SK-N-SH (cell line): ENCODE measurements at regions not wholly inside any gene's neighbourhood (a gene's known extent, or its start where the extent isn't known, plus 50 kb on each side); places are given as distances from the start of the nearest gene placed in this dataset.

Experiments
- CTCF ChIA-PET: fragments of 300-600, 350-600 bp; formaldehyde crosslinking; extraction: SDS; loops from one replicate; lab custom pipeline; 2021; lab: Yijun Ruan, JAX
- POLR2A ChIA-PET: fragments of 350-600 bp; sonication (Branson Sonifier 250); formaldehyde crosslinking; extraction: SDS; loops from one replicate; lab custom pipeline; 2020; ENCODE audit warnings: antibody characterized with exemption, inconsistent platforms; lab: Yijun Ruan, JAX
- DNase-seq: peaks from one replicate; pipeline ENCODE4 v3.0.0; 2012
- H2AFZ ChIP-seq: fragments of 200-600 bp; sonication (generic); 2 replicates; pipeline ENCODE4 v1.8.1; 2016; ENCODE audit warnings: antibody characterized with exemption, mild to moderate bottlenecking, low read depth
- H3F3A ChIP-seq: fragments of 200-600 bp; sonication (generic); replicated peaks from 2 replicates; pipeline ENCODE3; 2016; ENCODE audit warnings: antibody characterized with exemption, mild to moderate bottlenecking; ENCODE audit not compliant: insufficient read depth
- H3K27ac ChIP-seq, 2 experiments: fragments of 200-500 bp in 1 of 2; fragments of 200-600 bp in 1 of 2; sonication (Bioruptor generic) in 1 of 2; sonication (generic), shearing (Covaris generic) in 1 of 2; 2 replicates each; pipeline versions ENCODE4 v1.5.1 to v1.6.1; 2014 to 2016; ENCODE audit warnings: low read depth in 2 of 2, inconsistent platforms in 1 of 2, low read length in 1 of 2, mild to moderate bottlenecking in 1 of 2, mixed read lengths in 1 of 2
- H3K27me3 ChIP-seq: fragments of 200-600 bp; sonication (generic), shearing (Covaris generic); 2 replicates; pipeline ENCODE4 v1.6.1; 2016; ENCODE audit warnings: mixed run types; ENCODE audit not compliant: insufficient read depth
- H3K36me3 ChIP-seq, 2 experiments: fragments of 200-500 bp in 1 of 2; fragments of 200-600 bp in 1 of 2; sonication (Bioruptor generic) in 1 of 2; sonication (generic) in 1 of 2; replicated peaks in 1 of 2; 2 replicates each; pipeline versions ENCODE3 to v1.5.1; 2014 to 2016; ENCODE audit warnings: low read length in 1 of 2, mild to moderate bottlenecking in 1 of 2; ENCODE audit not compliant: insufficient read depth in 2 of 2, control insufficient read depth in 1 of 2
- H3K4me1 ChIP-seq, 2 experiments: fragments of 200-500 bp in 1 of 2; fragments of 200-600 bp in 1 of 2; sonication (Bioruptor generic) in 1 of 2; sonication (generic), shearing (Covaris generic) in 1 of 2; 2 replicates each; pipeline versions ENCODE4 v1.5.1 to v1.6.1; 2014 to 2016; ENCODE audit warnings: low read depth in 1 of 2, low read length in 1 of 2, mixed run types in 1 of 2; ENCODE audit not compliant: insufficient read depth in 2 of 2, control insufficient read depth in 1 of 2
- H3K4me2 ChIP-seq: fragments of 200-600 bp; sonication (generic), shearing (Covaris generic); 2 replicates; pipeline ENCODE4 v1.6.1; 2017; ENCODE audit warnings: mixed run types
- H3K4me3 ChIP-seq, 2 experiments: fragments of 200-500 bp in 1 of 2; fragments of 200-600 bp in 1 of 2; sonication (Bioruptor generic) in 1 of 2; sonication (generic), shearing (Covaris generic) in 1 of 2; 2 replicates each; pipeline versions ENCODE4 v1.5.1 to v1.8.1; 2014 to 2016; ENCODE audit warnings: low read depth in 2 of 2, inconsistent platforms in 1 of 2, low read length in 1 of 2, mild to moderate bottlenecking in 1 of 2, mixed read lengths in 1 of 2, moderate library complexity in 1 of 2
- H3K79me2 ChIP-seq: fragments of 200-600 bp; sonication (generic); 2 replicates; pipeline ENCODE4 v1.8.1; 2017; ENCODE audit warnings: mild to moderate bottlenecking; ENCODE audit not compliant: insufficient read depth
- H3K9ac ChIP-seq: fragments of 200-600 bp; sonication (generic); 2 replicates; pipeline ENCODE4 v1.6.1; 2017; ENCODE audit warnings: mixed run types
- H3K9me2 ChIP-seq: fragments of 200-600 bp; sonication (generic); 2 replicates; pipeline ENCODE4 v1.6.1; 2017; ENCODE audit warnings: mixed run types
- H3K9me3 ChIP-seq: fragments of 200-600 bp; sonication (generic); 2 replicates; pipeline ENCODE4 v1.6.1; 2017; ENCODE audit warnings: mixed run types, mild to moderate bottlenecking, moderate library complexity
- H4K20me1 ChIP-seq: fragments of 200-600 bp; sonication (generic); 2 replicates; pipeline ENCODE4 v1.6.1; 2017; ENCODE audit warnings: mild to moderate bottlenecking, mixed run types; ENCODE audit not compliant: insufficient read depth
- FOSL2 ChIP-seq: IDR thresholded peaks from 2 replicates; pipeline ENCODE4 v1.4.0; 2012; ENCODE audit warnings: low read depth, mild to moderate bottlenecking, moderate library complexity, borderline replicate concordance
- GABPA ChIP-seq: IDR thresholded peaks from 2 replicates; pipeline ENCODE4 v1.4.0; 2012; ENCODE audit warnings: low read depth, mild to moderate bottlenecking
- GATA2 ChIP-seq: sonication (generic); formaldehyde crosslinking; IDR thresholded peaks from 2 replicates; pipeline ENCODE4 v1.5.0; 2020; ENCODE audit warnings: mild to moderate bottlenecking, missing genetic modification reagents
- MAX ChIP-seq: IDR thresholded peaks from 2 replicates; pipeline ENCODE4 v1.4.0; 2012; ENCODE audit warnings: low read depth
- NRF1 ChIP-seq: IDR thresholded peaks from 2 replicates; pipeline ENCODE4 v1.6.1; 2012; ENCODE audit warnings: low read depth, mild to moderate bottlenecking, low read length
- RAD21 ChIP-seq: IDR thresholded peaks from 2 replicates; pipeline ENCODE4 v1.6.1; 2012; ENCODE audit warnings: mild to moderate bottlenecking, low read length
- RFX5 ChIP-seq: IDR thresholded peaks from 2 replicates; pipeline ENCODE4 v1.6.1; 2012; ENCODE audit warnings: mild to moderate bottlenecking, improper control_type of control experiment, low read length
- SIN3A ChIP-seq: IDR thresholded peaks from 2 replicates; pipeline ENCODE4 v1.6.1; 2012; ENCODE audit warnings: low read depth, mild to moderate bottlenecking, low read length, moderate library complexity, borderline replicate concordance
- SMC3 ChIP-seq: IDR thresholded peaks from 2 replicates; pipeline ENCODE4 v1.6.1; 2012; ENCODE audit warnings: low read depth, low read length, improper control_type of control experiment
- YY1 ChIP-seq: IDR thresholded peaks from 2 replicates; pipeline ENCODE4 v1.4.0; 2012; ENCODE audit warnings: low read depth, mild to moderate bottlenecking
- WGBS: methylation state at CpG from one replicate; pipeline ENCODE4 v1.1.6; 2017; ENCODE audit warnings: low lambda C conversion rate; 5-methylcytosine and 5-hydroxymethylcytosine counted together
- TF ChIP-seq, protein P1 (sequence below): fragments of 200-600 bp; sonication (generic); IDR thresholded peaks from 2 replicates; pipeline ENCODE4 v1.6.1; 2017; ENCODE audit warnings: antibody characterized with exemption, mild to moderate bottlenecking, moderate library complexity
- TF ChIP-seq, protein P2 (sequence below): fragments of 150-350 bp; IDR thresholded peaks from 2 replicates; pipeline ENCODE4 v1.6.1; 2017; ENCODE audit warnings: antibody characterized with exemption, low read length, low read depth, borderline replicate concordance
- TF ChIP-seq, protein P3 (sequence below): IDR thresholded peaks from 2 replicates; pipeline ENCODE4 v1.6.1; 2012; ENCODE audit warnings: mild to moderate bottlenecking, low read depth, low read length, moderate library complexity

- no peaks in the 10 kb centered on the region for H3K9me3 ChIP-seq
- no peaks in the 10 kb centered on the region for H4K20me1 ChIP-seq
- no peaks in the 10 kb centered on the region for H3K9me2 ChIP-seq
- no peaks in the 10 kb centered on the region for H3F3A ChIP-seq
- H3K27me3 ChIP-seq, result no peaks in the 10 kb centered on the region
- H3K27ac ChIP-seq, result no peak overlapping the region
- H3K36me3 ChIP-seq, result no peaks in the 10 kb centered on the region
- H3K9ac ChIP-seq, result no peak overlapping the region
- no peak overlapping the region; the same call in 1 of the 2 replicates for H2AFZ ChIP-seq
- TF ChIP-seq, protein P1, sequence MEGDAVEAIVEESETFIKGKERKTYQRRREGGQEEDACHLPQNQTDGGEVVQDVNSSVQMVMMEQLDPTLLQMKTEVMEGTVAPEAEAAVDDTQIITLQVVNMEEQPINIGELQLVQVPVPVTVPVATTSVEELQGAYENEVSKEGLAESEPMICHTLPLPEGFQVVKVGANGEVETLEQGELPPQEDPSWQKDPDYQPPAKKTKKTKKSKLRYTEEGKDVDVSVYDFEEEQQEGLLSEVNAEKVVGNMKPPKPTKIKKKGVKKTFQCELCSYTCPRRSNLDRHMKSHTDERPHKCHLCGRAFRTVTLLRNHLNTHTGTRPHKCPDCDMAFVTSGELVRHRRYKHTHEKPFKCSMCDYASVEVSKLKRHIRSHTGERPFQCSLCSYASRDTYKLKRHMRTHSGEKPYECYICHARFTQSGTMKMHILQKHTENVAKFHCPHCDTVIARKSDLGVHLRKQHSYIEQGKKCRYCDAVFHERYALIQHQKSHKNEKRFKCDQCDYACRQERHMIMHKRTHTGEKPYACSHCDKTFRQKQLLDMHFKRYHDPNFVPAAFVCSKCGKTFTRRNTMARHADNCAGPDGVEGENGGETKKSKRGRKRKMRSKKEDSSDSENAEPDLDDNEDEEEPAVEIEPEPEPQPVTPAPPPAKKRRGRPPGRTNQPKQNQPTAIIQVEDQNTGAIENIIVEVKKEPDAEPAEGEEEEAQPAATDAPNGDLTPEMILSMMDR, result peak; percentile 97
- TF ChIP-seq, protein P2, sequence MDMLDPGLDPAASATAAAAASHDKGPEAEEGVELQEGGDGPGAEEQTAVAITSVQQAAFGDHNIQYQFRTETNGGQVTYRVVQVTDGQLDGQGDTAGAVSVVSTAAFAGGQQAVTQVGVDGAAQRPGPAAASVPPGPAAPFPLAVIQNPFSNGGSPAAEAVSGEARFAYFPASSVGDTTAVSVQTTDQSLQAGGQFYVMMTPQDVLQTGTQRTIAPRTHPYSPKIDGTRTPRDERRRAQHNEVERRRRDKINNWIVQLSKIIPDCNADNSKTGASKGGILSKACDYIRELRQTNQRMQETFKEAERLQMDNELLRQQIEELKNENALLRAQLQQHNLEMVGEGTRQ, result no peak
- TF ChIP-seq RFX5 (no peak), NRF1 (no peak), YY1 (no peak), RAD21 (peak; percentile 88), GABPA (no peak), FOSL2 (no peak), SIN3A (no peak), SMC3 (peak; percentile 80), GATA2 (CRISPR knock-in tag) (no peak), MAX (peak; percentile 67)
- TF ChIP-seq, protein P3, sequence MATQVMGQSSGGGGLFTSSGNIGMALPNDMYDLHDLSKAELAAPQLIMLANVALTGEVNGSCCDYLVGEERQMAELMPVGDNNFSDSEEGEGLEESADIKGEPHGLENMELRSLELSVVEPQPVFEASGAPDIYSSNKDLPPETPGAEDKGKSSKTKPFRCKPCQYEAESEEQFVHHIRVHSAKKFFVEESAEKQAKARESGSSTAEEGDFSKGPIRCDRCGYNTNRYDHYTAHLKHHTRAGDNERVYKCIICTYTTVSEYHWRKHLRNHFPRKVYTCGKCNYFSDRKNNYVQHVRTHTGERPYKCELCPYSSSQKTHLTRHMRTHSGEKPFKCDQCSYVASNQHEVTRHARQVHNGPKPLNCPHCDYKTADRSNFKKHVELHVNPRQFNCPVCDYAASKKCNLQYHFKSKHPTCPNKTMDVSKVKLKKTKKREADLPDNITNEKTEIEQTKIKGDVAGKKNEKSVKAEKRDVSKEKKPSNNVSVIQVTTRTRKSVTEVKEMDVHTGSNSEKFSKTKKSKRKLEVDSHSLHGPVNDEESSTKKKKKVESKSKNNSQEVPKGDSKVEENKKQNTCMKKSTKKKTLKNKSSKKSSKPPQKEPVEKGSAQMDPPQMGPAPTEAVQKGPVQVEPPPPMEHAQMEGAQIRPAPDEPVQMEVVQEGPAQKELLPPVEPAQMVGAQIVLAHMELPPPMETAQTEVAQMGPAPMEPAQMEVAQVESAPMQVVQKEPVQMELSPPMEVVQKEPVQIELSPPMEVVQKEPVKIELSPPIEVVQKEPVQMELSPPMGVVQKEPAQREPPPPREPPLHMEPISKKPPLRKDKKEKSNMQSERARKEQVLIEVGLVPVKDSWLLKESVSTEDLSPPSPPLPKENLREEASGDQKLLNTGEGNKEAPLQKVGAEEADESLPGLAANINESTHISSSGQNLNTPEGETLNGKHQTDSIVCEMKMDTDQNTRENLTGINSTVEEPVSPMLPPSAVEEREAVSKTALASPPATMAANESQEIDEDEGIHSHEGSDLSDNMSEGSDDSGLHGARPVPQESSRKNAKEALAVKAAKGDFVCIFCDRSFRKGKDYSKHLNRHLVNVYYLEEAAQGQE, result no peak
- no peaks in the 10 kb centered on the region for H3K79me2 ChIP-seq
- ChIA-PET CTCF (interaction anchor here (0.6 to 6.9 kb wide), 21 partner anchors 9 to 1569 kb away, joined by 3 to 49 read pairs (median 4); no protein-coding TSS in a partner anchor), POLR2A (no interaction called here)
- H3K4me3 ChIP-seq, result peak overlapping the region in 1 of 2 experiments; percentile 60; a peak in 1 of 4 replicates
- no peaks in the 10 kb centered on the region for H3K4me1 ChIP-seq
- H3K4me2 ChIP-seq, result no peak overlapping the region
- 32% methylated on average over 9 of the region's 9 CpGs for WGBS
- peak; percentile 59 for DNase-seq
These were observed 638.2 kb upstream of the SPRY2 start for GRCh38 chr13:80979035-80979641.
